Endothelial cell of umbilical vein (primary cell): ENCODE measurements at regions not wholly inside any gene's neighbourhood (a gene's known extent, or its start where the extent isn't known, plus 50 kb on each side); places are given as distances from the start of the nearest gene placed in this dataset.

ENCODE experiments used
- BruUV-seq: library from RNA; stranded (reverse); fragments of 400-500 nt; replicated peaks from 2 replicates; lab custom pipeline; 2021; lab: Mats Ljungman, UMichigan
- CTCF ChIA-PET: fragments of 300-600, 350-600 bp; sonication (Branson Sonifier 250); formaldehyde crosslinking; loops from one replicate; lab custom pipeline; 2021; ENCODE audit warnings: antibody characterized with exemption, inconsistent platforms; lab: Charles Lee
- POLR2A ChIA-PET: fragments of 300-600, 350-600 bp; sonication (Branson Sonifier 250); formaldehyde crosslinking; loops from one replicate; lab custom pipeline; 2021; ENCODE audit warnings: antibody characterized with exemption, inconsistent platforms; lab: Charles Lee
- DNase-seq: peaks from one replicate; pipeline ENCODE4 v3.0.0-alpha.2; 2011; ENCODE audit warnings: low read depth, low spot score
- FAIRE-seq: peaks from 2 replicates; lab custom pipeline; 2011; peaks lifted over from hg19 to GRCh38; lab: Jason Lieb, UNC
- H2AFZ ChIP-seq: 2 replicates; pipeline ENCODE4 v1.6.0; 2012; ENCODE audit warnings: low read depth, low read length, control low read depth, inconsistent platforms
- H3K27ac ChIP-seq: 2 replicates; pipeline ENCODE4 v1.5.1; 2011; ENCODE audit warnings: low read depth, mild to moderate bottlenecking, control low read depth, low read length, moderate library complexity; ENCODE audit not compliant: insufficient read depth
- H3K27me3 ChIP-seq, 2 experiments: 2 replicates each; pipeline versions ENCODE4 v1.6.0 to v1.6.1; 2011; ENCODE audit warnings: low read length in 2 of 2, mixed read lengths in 1 of 2; ENCODE audit not compliant: control insufficient read depth in 2 of 2, insufficient read depth in 2 of 2
- H3K36me3 ChIP-seq, 2 experiments: 2 replicates in 1 of 2; 3 replicates in 1 of 2; pipeline ENCODE4 v1.5.1; 2011; ENCODE audit warnings: low read length in 2 of 2, mild to moderate bottlenecking in 1 of 2, moderate library complexity in 1 of 2; ENCODE audit not compliant: control insufficient read depth in 2 of 2, insufficient read depth in 2 of 2; ENCODE audit errors: extremely low read depth in 1 of 2
- H3K4me1 ChIP-seq: 3 replicates; pipeline ENCODE4 v1.5.1; 2011; ENCODE audit warnings: mild to moderate bottlenecking, low read length; ENCODE audit not compliant: control insufficient read depth, insufficient read depth; ENCODE audit errors: extremely low read depth
- H3K4me2 ChIP-seq: 2 replicates; pipeline ENCODE4 v1.6.1; 2011; ENCODE audit warnings: low read length, control low read depth, mixed read lengths; ENCODE audit not compliant: insufficient read depth
- H3K4me3 ChIP-seq, 3 experiments: fragments of 200-600 bp in 1 of 3; sonication (generic), shearing (Covaris generic) in 1 of 3; replicated peaks in 1 of 3; 2 replicates each; pipeline ENCODE4 v1.5.1; 2011 to 2016; ENCODE audit warnings: control low read depth in 3 of 3, low read length in 3 of 3, mild to moderate bottlenecking in 2 of 3, inconsistent platforms in 1 of 3, low read depth in 1 of 3, moderate library complexity in 1 of 3; ENCODE audit not compliant: insufficient read depth in 1 of 3
- H3K79me2 ChIP-seq: 2 replicates; pipeline ENCODE4 v1.6.0; 2012; ENCODE audit warnings: low read length, inconsistent platforms; ENCODE audit not compliant: control insufficient read depth, insufficient read depth
- H3K9ac ChIP-seq: replicated peaks from 2 replicates; pipeline ENCODE3; 2011; ENCODE audit warnings: low read length, control low read depth; ENCODE audit not compliant: insufficient read depth; ENCODE audit errors: extremely low read depth
- H3K9me1 ChIP-seq: replicated peaks from 3 replicates; pipeline ENCODE4 v1.6.0; 2011; ENCODE audit warnings: mild to moderate bottlenecking, low read length; ENCODE audit not compliant: control insufficient read depth, insufficient read depth; ENCODE audit errors: extremely low read depth
- H3K9me3 ChIP-seq: replicated peaks from 2 replicates; pipeline ENCODE4 v1.5.1; 2012; ENCODE audit warnings: low read length, inconsistent platforms; ENCODE audit not compliant: control insufficient read depth, insufficient read depth
- H4K20me1 ChIP-seq: replicated peaks from 2 replicates; pipeline ENCODE3; 2011; ENCODE audit warnings: mild to moderate bottlenecking, low read length; ENCODE audit not compliant: control insufficient read depth, insufficient read depth; ENCODE audit errors: extremely low read depth
- EZH2 ChIP-seq: IDR thresholded peaks from 2 replicates; pipeline ENCODE4 v1.6.1; 2012; ENCODE audit warnings: borderline replicate concordance, low read depth, mild to moderate bottlenecking, moderate library complexity, low read length, inconsistent platforms; ENCODE audit not compliant: severe bottlenecking
- FOS ChIP-seq: IDR thresholded peaks from 2 replicates; pipeline ENCODE4 v1.6.1; 2011; ENCODE audit warnings: mild to moderate bottlenecking, low read length, moderate library complexity, borderline replicate concordance; ENCODE audit not compliant: insufficient read depth
- GATA2 ChIP-seq: IDR thresholded peaks from 2 replicates; pipeline ENCODE4 v1.7.0; 2011; ENCODE audit warnings: low read depth, mild to moderate bottlenecking, moderate library complexity, mixed read lengths, low read length; ENCODE audit not compliant: insufficient read length, insufficient read depth
- JUN ChIP-seq: IDR thresholded peaks from 2 replicates; pipeline ENCODE4 v1.6.1; 2011; ENCODE audit warnings: borderline replicate concordance, low read depth; ENCODE audit not compliant: insufficient read length, insufficient read depth
- MAX ChIP-seq: IDR thresholded peaks from 2 replicates; pipeline ENCODE4 v1.6.1; 2011; ENCODE audit not compliant: insufficient read depth, insufficient read length
- MYC ChIP-seq: IDR thresholded peaks from one replicate; pipeline ENCODE4 v1.6.1; 2011; ENCODE audit warnings: mild to moderate bottlenecking, low read depth, low read length
- POLR2A ChIP-seq: IDR thresholded peaks from 2 replicates; pipeline ENCODE4 v1.6.1; 2012; ENCODE audit warnings: low read depth, mild to moderate bottlenecking, control low read depth, low read length
- POLR2AphosphoS5 ChIP-seq: IDR thresholded peaks from 2 replicates; pipeline ENCODE4 v1.6.1; 2012; ENCODE audit warnings: low read depth, mild to moderate bottlenecking, control low read depth, low read length, moderate library complexity; ENCODE audit not compliant: insufficient read depth
- dilution Hi-C: fragments of 300-500 bp; cut with MboI; formaldehyde crosslinking; loops from one replicate; pipeline ENCODE4 v1.15.0; 2019; ENCODE audit warnings: low sequenced_read_pairs; ENCODE audit not compliant: extremely low pct_ligation_motif_present
- intact Hi-C: fragments of 100-400 bp; cut with micrococcal nuclease; formaldehyde crosslinking; loops from one replicate; pipeline ENCODE4 v1.10.0; 2022
- TF ChIP-seq, protein P1 (sequence below), 2 donors: IDR thresholded peaks; 1 replicate in 1 of 2; 2 replicates in 1 of 2; pipeline ENCODE4 v1.5.1; 2011; ENCODE audit warnings: low read length in 2 of 2, mild to moderate bottlenecking in 2 of 2, moderate library complexity in 2 of 2, control low read depth in 1 of 2, inconsistent platforms in 1 of 2, low read depth in 1 of 2; ENCODE audit not compliant: insufficient read depth in 1 of 2; ENCODE audit errors: extremely low read depth in 1 of 2

DNA sequence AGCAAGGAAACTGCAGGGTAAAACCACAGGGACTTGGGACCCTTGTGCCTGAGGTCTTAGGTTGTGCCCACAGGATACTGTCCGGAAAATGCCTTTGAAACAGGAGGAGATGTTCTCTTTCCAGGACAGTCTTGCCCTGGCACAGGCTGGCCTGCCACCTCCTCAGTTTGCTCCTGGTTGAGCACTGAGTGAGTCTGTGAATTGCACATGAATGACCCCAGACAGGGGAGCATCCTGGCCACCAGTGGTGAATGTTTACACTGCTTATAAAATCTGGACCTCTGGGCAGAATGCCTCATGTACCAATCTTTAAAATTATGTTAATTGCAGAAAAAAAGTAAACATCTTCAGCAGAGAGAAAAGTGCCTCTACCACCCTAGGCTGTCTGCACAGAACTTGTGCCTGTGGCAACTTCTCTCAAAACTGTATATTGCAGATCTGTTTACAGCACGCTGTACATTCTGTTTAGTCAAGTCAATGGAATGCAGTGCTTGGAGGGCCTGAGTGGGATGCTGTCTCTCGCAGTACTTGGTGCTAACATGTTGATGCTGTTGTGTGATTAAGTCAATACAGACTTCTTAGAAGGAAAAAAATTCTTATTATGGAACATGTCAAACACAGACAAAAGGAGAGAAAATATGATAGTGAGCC lies 242.1 kb downstream of the SOD2 start:
- POLR2A ChIA-PET: no interaction called here
- H3K9me1 ChIP-seq: no peaks in the 10 kb centered on the region
- FAIRE-seq (no peak), DNase-seq (no peak)
- H3K9ac ChIP-seq: no peak overlapping the region
- intact Hi-C loops (no loop called here), dilution Hi-C loops (no loop called here)
- H3K4me3 ChIP-seq: no peak overlapping the region
- H3K79me2 ChIP-seq: no peaks in the 10 kb centered on the region
- no peaks in the 10 kb centered on the region for H3K27me3 ChIP-seq
- TF ChIP-seq JUN (no peak), MYC (no peak), MAX (no peak), POLR2AphosphoS5 (no peak), FOS (no peak), EZH2 (no peak), POLR2A (no peak), GATA2 (no peak)
- TF ChIP-seq, protein P1, sequence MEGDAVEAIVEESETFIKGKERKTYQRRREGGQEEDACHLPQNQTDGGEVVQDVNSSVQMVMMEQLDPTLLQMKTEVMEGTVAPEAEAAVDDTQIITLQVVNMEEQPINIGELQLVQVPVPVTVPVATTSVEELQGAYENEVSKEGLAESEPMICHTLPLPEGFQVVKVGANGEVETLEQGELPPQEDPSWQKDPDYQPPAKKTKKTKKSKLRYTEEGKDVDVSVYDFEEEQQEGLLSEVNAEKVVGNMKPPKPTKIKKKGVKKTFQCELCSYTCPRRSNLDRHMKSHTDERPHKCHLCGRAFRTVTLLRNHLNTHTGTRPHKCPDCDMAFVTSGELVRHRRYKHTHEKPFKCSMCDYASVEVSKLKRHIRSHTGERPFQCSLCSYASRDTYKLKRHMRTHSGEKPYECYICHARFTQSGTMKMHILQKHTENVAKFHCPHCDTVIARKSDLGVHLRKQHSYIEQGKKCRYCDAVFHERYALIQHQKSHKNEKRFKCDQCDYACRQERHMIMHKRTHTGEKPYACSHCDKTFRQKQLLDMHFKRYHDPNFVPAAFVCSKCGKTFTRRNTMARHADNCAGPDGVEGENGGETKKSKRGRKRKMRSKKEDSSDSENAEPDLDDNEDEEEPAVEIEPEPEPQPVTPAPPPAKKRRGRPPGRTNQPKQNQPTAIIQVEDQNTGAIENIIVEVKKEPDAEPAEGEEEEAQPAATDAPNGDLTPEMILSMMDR (IDR thresholded peaks at IDR 0.05; ENCODE audit: extremely low read depth in 1 of 2, insufficient read depth in 1 of 2, low read depth in 1 of 2, low read length in 2 of 2): no peak
- H2AFZ ChIP-seq: no peak overlapping the region
- no peaks in the 10 kb centered on the region for H3K36me3 ChIP-seq
- peaks cover 6% of the 10 kb centered on the region for H3K9me3 ChIP-seq
- CTCF ChIA-PET: no interaction called here
- H4K20me1 ChIP-seq: no peaks in the 10 kb centered on the region
- no peak overlapping the region for H3K4me2 ChIP-seq
- no TSS peak for BruUV-seq
- no peak overlapping the region for H3K27ac ChIP-seq
- no peaks in the 10 kb centered on the region for H3K4me1 ChIP-seq
